IMR-90 (cell line): ENCODE measurements at regions not wholly inside any gene's neighbourhood (a gene's known extent, or its start where the extent isn't known, plus 50 kb on each side); places are given as distances from the start of the nearest gene placed in this dataset.

Experiments
- ATAC-seq: fragments of 200-7000 bp; cut with Tn5 transposase; 2 replicates; pipeline ENCODE4 v1.9.1; 2020; ENCODE audit warnings: low read depth, mild to moderate bottlenecking, moderate library complexity
- BruUV-seq: library from RNA; stranded (reverse); fragments of 400-500 nt; replicated peaks from 2 replicates; lab custom pipeline; 2021; lab: Mats Ljungman, UMichigan
- CTCF ChIA-PET: fragments of 300-600 bp; formaldehyde crosslinking; extraction: SDS; loops from one replicate; lab custom pipeline; 2021; ENCODE audit warnings: antibody characterized with exemption; lab: Yijun Ruan, JAX
- POLR2A ChIA-PET: fragments of 300-600 bp; sonication (Branson Sonifier 250); formaldehyde crosslinking; loops from one replicate; lab custom pipeline; 2022; ENCODE audit warnings: antibody characterized with exemption; ENCODE audit not compliant: unreplicated experiment; lab: Charles Lee
- DNase-seq: peaks from one replicate; pipeline ENCODE4 v3.0.0; 2013
- H2AFZ ChIP-seq: replicated peaks from 2 replicates; pipeline ENCODE3; 2013; ENCODE audit warnings: low read length, mild to moderate bottlenecking; ENCODE audit not compliant: poor library complexity
- H2AK5ac ChIP-seq: 2 replicates; pipeline ENCODE4 v1.6.1; 2013; ENCODE audit warnings: low read depth, low read length, inconsistent platforms
- H2AK9ac ChIP-seq: replicated peaks from 2 replicates; pipeline ENCODE3; 2013; ENCODE audit warnings: mild to moderate bottlenecking, low read depth, low read length, moderate library complexity; ENCODE audit not compliant: poor library complexity
- H2BK120ac ChIP-seq: 2 replicates; pipeline ENCODE4 v1.6.1; 2013; ENCODE audit warnings: low read depth, low read length, inconsistent platforms
- H2BK15ac ChIP-seq: 3 replicates; pipeline ENCODE4 v1.6.1; 2013; ENCODE audit warnings: low read depth, low read length, inconsistent platforms
- H2BK20ac ChIP-seq: 2 replicates; pipeline ENCODE4 v1.6.1; 2013; ENCODE audit warnings: low read depth, mild to moderate bottlenecking, inconsistent platforms, low read length, moderate library complexity
- H2BK5ac ChIP-seq: 2 replicates; pipeline ENCODE4 v1.6.1; 2013; ENCODE audit warnings: mild to moderate bottlenecking, low read depth, low read length, inconsistent platforms; ENCODE audit not compliant: poor library complexity, severe bottlenecking
- H3K14ac ChIP-seq: replicated peaks from 2 replicates; pipeline ENCODE4 v1.6.1; 2013; ENCODE audit warnings: low read depth, low read length, inconsistent platforms
- H3K18ac ChIP-seq: 2 replicates; pipeline ENCODE4 v1.6.1; 2013; ENCODE audit warnings: low read depth, low read length, control low read depth
- H3K23ac ChIP-seq: 2 replicates; pipeline ENCODE4 v1.6.1; 2013; ENCODE audit warnings: low read depth, low read length, inconsistent platforms
- H3K27ac ChIP-seq: 2 replicates; pipeline ENCODE4 v1.5.1; 2013; ENCODE audit warnings: mild to moderate bottlenecking, control low read depth, low read length; ENCODE audit not compliant: insufficient read depth
- H3K27me3 ChIP-seq: 2 replicates; pipeline ENCODE4 v1.6.1; 2013; ENCODE audit warnings: low read length; ENCODE audit not compliant: control insufficient read depth, insufficient read depth
- H3K36me3 ChIP-seq: 2 replicates; pipeline ENCODE4 v1.6.1; 2013; ENCODE audit warnings: low read length, mixed read lengths; ENCODE audit not compliant: control insufficient read depth, insufficient read depth
- H3K4ac ChIP-seq: 2 replicates; pipeline ENCODE4 v1.6.1; 2013; ENCODE audit warnings: low read depth, low read length, inconsistent platforms
- H3K4me1 ChIP-seq: 2 replicates; pipeline ENCODE4 v1.6.1; 2013; ENCODE audit warnings: low read length, mixed read lengths; ENCODE audit not compliant: control insufficient read depth, insufficient read depth
- H3K4me2 ChIP-seq: 2 replicates; pipeline ENCODE4 v1.6.1; 2013; ENCODE audit warnings: low read depth, mild to moderate bottlenecking, control low read depth, low read length, moderate library complexity
- H3K4me3 ChIP-seq: 2 replicates; pipeline ENCODE4 v1.5.1; 2013; ENCODE audit warnings: low read depth, mild to moderate bottlenecking, control low read depth, low read length, moderate library complexity; ENCODE audit not compliant: insufficient read depth
- H3K56ac ChIP-seq: 2 replicates; pipeline ENCODE4 v1.6.1; 2013; ENCODE audit warnings: low read length, inconsistent platforms; ENCODE audit not compliant: insufficient read depth; ENCODE audit errors: extremely low read depth
- H3K79me1 ChIP-seq, 2 experiments: 2 replicates each; pipeline ENCODE4 v1.6.1; 2013; ENCODE audit warnings: low read length in 2 of 2, inconsistent platforms in 1 of 2, low read depth in 1 of 2
- H3K9ac ChIP-seq: 2 replicates; pipeline ENCODE4 v1.6.1; 2013; ENCODE audit warnings: low read depth, low read length, control low read depth
- H3K9me1 ChIP-seq: 2 replicates; pipeline ENCODE4 v1.6.1; 2013; ENCODE audit warnings: low read length, inconsistent platforms; ENCODE audit not compliant: insufficient read depth
- H3K9me3 ChIP-seq: 2 replicates; pipeline ENCODE4 v1.6.1; 2013; ENCODE audit warnings: low read length; ENCODE audit not compliant: control insufficient read depth, insufficient read depth
- H4K20me1 ChIP-seq: 2 replicates; pipeline ENCODE4 v1.6.1; 2013; ENCODE audit warnings: low read length, inconsistent platforms; ENCODE audit not compliant: insufficient read depth
- H4K5ac ChIP-seq: 2 replicates; pipeline ENCODE4 v1.6.1; 2013; ENCODE audit warnings: mild to moderate bottlenecking, low read depth, low read length, control low read depth
- H4K8ac ChIP-seq, 2 experiments: 2 replicates each; pipeline ENCODE4 v1.6.1; 2013; ENCODE audit warnings: low read depth in 2 of 2, low read length in 2 of 2, control low read depth in 1 of 2, inconsistent platforms in 1 of 2
- H4K91ac ChIP-seq: 2 replicates; pipeline ENCODE4 v1.6.1; 2013; ENCODE audit warnings: low read depth, low read length, inconsistent platforms; ENCODE audit not compliant: insufficient read depth
- BHLHE40 ChIP-seq: fragments of 150-350 bp; IDR thresholded peaks from 2 replicates; pipeline ENCODE4 v1.6.1; 2016; ENCODE audit warnings: mild to moderate bottlenecking, low read depth, low read length
- CEBPB ChIP-seq: IDR thresholded peaks from 2 replicates; pipeline ENCODE4 v1.6.1; 2012; ENCODE audit warnings: low read depth, low read length, improper control_type of control experiment
- CHD1 ChIP-seq: IDR thresholded peaks from 2 replicates; pipeline ENCODE4 v1.6.1; 2012; ENCODE audit warnings: low read depth, low read length, improper control_type of control experiment
- FOS ChIP-seq: fragments of 150-350 bp; IDR thresholded peaks from 2 replicates; pipeline ENCODE4 v1.6.1; 2016; ENCODE audit warnings: low read depth, low read length
- MAFK ChIP-seq: IDR thresholded peaks from 2 replicates; pipeline ENCODE4 v1.6.1; 2012; ENCODE audit warnings: low read depth, low read length, improper control_type of control experiment
- MAZ ChIP-seq: IDR thresholded peaks from 2 replicates; pipeline ENCODE4 v1.6.1; 2012; ENCODE audit warnings: low read depth, mild to moderate bottlenecking, low read length, improper control_type of control experiment, moderate library complexity, borderline replicate concordance
- MXI1 ChIP-seq: IDR thresholded peaks from 2 replicates; pipeline ENCODE4 v1.6.1; 2012; ENCODE audit warnings: low read depth, mild to moderate bottlenecking, low read length, moderate library complexity, borderline replicate concordance
- NFE2L2 ChIP-seq: fragments of 150-350 bp; IDR thresholded peaks from 2 replicates; pipeline ENCODE4 v1.6.1; 2016; ENCODE audit warnings: low read depth, mild to moderate bottlenecking, low read length
- POLR2A ChIP-seq: IDR thresholded peaks from 2 replicates; pipeline ENCODE4 v1.6.1; 2012; ENCODE audit warnings: mild to moderate bottlenecking, low read depth, low read length
- RCOR1 ChIP-seq: IDR thresholded peaks from 2 replicates; pipeline ENCODE4 v1.6.1; 2012; ENCODE audit warnings: mild to moderate bottlenecking, low read length, improper control_type of control experiment; ENCODE audit not compliant: insufficient replicate concordance
- RFX5 ChIP-seq: IDR thresholded peaks from 2 replicates; pipeline ENCODE4 v1.8.0; 2012; ENCODE audit warnings: low read depth, mild to moderate bottlenecking, low read length, moderate library complexity
- SMC3 ChIP-seq: fragments of 150-350 bp; IDR thresholded peaks from 2 replicates; pipeline ENCODE4 v1.6.1; 2016; ENCODE audit warnings: low read depth, mild to moderate bottlenecking, antibody characterized with exemption, low read length, moderate library complexity
- WGBS, 2 experiments: methylation state at CpG; one replicate each; pipeline versions ENCODE4 v1.1.5 to v1.1.7; 2013; ENCODE audit warnings: missing lambda C conversion rate in 2 of 2; ENCODE audit not compliant: insufficient read length in 1 of 2; ENCODE audit errors: extremely low coverage in 2 of 2; 5-methylcytosine and 5-hydroxymethylcytosine counted together
- dilution Hi-C: fragments of 300-500 bp; cut with HindIII; formaldehyde crosslinking; loops from one replicate; pipeline ENCODE4 v1.14.3; 2018; ENCODE audit warnings: low sequenced_read_pairs; ENCODE audit not compliant: unreplicated experiment
- in situ Hi-C: fragments of 300-500 bp; cut with MboI; formaldehyde crosslinking; loops from 3 replicates; pipeline ENCODE4 v1.14.3; 2019; ENCODE audit warnings: low sequenced_read_pairs, inconsistent platforms, mixed read lengths
- intact Hi-C: fragments of 100-400 bp; cut with micrococcal nuclease; formaldehyde crosslinking; loops from 2 replicates; pipeline ENCODE4 v1.10.0; 2022
- TF ChIP-seq, protein P1 (sequence below): fragments of 150-350 bp; IDR thresholded peaks from 2 replicates; pipeline ENCODE4 v1.6.1; 2017; ENCODE audit warnings: mild to moderate bottlenecking, antibody characterized with exemption, low read length, low read depth
- TF ChIP-seq, protein P2 (sequence below): conservative IDR thresholded peaks from 2 replicates; pipeline ENCODE4 v1.5.1; 2012; ENCODE audit warnings: mild to moderate bottlenecking, low read depth, low read length, improper control_type of control experiment
- TF ChIP-seq, protein P3 (sequence below): fragments of 150-350 bp; IDR thresholded peaks from 2 replicates; pipeline ENCODE4 v1.6.1; 2016; ENCODE audit warnings: low read depth, mild to moderate bottlenecking, low read length, moderate library complexity, borderline replicate concordance

DNA sequence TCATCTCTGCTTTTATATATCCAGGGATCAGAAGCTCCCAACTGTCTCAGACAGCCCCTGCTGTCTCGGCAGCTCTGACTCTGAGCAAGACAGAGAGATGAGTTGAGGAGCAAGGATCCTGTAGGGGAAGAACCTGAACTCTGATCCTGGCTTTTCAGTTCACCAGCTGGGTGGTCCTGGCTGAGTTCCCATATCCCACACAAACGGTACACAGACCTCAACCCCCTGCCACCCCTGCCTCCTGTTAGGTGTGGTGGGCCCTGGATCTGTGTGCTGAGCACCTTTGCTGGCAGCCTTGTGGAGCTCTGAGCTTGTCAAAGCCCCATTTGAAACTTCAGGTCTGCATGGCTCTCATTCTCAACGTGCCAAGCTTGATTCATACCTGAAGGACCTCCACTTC, 54.3 kb upstream of the GPR26 start:
- H3K14ac ChIP-seq, result no peak overlapping the region
- H3K79me1 ChIP-seq, result no peaks in the 10 kb centered on the region
- H2AK5ac ChIP-seq, result no peak overlapping the region
- no peaks in the 10 kb centered on the region for H3K4me1 ChIP-seq
- H2AFZ ChIP-seq, result no peak overlapping the region
- no peak for TF ChIP-seq FOS
- TF ChIP-seq NFE2L2, result no peak
- TF ChIP-seq, protein P1, sequence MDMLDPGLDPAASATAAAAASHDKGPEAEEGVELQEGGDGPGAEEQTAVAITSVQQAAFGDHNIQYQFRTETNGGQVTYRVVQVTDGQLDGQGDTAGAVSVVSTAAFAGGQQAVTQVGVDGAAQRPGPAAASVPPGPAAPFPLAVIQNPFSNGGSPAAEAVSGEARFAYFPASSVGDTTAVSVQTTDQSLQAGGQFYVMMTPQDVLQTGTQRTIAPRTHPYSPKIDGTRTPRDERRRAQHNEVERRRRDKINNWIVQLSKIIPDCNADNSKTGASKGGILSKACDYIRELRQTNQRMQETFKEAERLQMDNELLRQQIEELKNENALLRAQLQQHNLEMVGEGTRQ, result no peak
- no peak for TF ChIP-seq RCOR1
- TF ChIP-seq BHLHE40, result no peak
- no peak for TF ChIP-seq MAZ
- no peak for TF ChIP-seq MAFK
- TF ChIP-seq CHD1, result no peak
- no peak for TF ChIP-seq POLR2A
- TF ChIP-seq, protein P2, sequence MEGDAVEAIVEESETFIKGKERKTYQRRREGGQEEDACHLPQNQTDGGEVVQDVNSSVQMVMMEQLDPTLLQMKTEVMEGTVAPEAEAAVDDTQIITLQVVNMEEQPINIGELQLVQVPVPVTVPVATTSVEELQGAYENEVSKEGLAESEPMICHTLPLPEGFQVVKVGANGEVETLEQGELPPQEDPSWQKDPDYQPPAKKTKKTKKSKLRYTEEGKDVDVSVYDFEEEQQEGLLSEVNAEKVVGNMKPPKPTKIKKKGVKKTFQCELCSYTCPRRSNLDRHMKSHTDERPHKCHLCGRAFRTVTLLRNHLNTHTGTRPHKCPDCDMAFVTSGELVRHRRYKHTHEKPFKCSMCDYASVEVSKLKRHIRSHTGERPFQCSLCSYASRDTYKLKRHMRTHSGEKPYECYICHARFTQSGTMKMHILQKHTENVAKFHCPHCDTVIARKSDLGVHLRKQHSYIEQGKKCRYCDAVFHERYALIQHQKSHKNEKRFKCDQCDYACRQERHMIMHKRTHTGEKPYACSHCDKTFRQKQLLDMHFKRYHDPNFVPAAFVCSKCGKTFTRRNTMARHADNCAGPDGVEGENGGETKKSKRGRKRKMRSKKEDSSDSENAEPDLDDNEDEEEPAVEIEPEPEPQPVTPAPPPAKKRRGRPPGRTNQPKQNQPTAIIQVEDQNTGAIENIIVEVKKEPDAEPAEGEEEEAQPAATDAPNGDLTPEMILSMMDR, result no peak
- TF ChIP-seq, protein P3, sequence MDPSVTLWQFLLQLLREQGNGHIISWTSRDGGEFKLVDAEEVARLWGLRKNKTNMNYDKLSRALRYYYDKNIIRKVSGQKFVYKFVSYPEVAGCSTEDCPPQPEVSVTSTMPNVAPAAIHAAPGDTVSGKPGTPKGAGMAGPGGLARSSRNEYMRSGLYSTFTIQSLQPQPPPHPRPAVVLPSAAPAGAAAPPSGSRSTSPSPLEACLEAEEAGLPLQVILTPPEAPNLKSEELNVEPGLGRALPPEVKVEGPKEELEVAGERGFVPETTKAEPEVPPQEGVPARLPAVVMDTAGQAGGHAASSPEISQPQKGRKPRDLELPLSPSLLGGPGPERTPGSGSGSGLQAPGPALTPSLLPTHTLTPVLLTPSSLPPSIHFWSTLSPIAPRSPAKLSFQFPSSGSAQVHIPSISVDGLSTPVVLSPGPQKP, result no peak
- no peak for TF ChIP-seq CEBPB
- no peak for TF ChIP-seq RFX5
- TF ChIP-seq MXI1, result no peak
- TF ChIP-seq SMC3, result no peak
- intact Hi-C loops, result no loop called here
- no peak overlapping the region for H3K4ac ChIP-seq
- H3K27me3 ChIP-seq, result no peaks in the 10 kb centered on the region
- no peak overlapping the region for H2BK15ac ChIP-seq
- H4K8ac ChIP-seq, result no peak overlapping the region
- no peaks in the 10 kb centered on the region for H4K20me1 ChIP-seq
- no peak overlapping the region for H3K23ac ChIP-seq
- no peak overlapping the region for H4K5ac ChIP-seq
- DNase-seq (no peak), ATAC-seq (no peak)
- no peak overlapping the region for H2BK20ac ChIP-seq
- POLR2A ChIA-PET, result no interaction called here
- WGBS, 2 experiments, result no CpG with 5 or more reads among the region's 3 CpGs
- no peaks in the 10 kb centered on the region for H3K36me3 ChIP-seq
- H3K9me1 ChIP-seq, result no peaks in the 10 kb centered on the region
- no peak overlapping the region for H2BK120ac ChIP-seq
- no peak overlapping the region for H3K56ac ChIP-seq
- no peak overlapping the region for H2BK5ac ChIP-seq
- no peak overlapping the region for H3K4me3 ChIP-seq
- no peak overlapping the region for H3K27ac ChIP-seq
- H3K9me3 ChIP-seq, result peaks cover 26% of the 10 kb centered on the region
- no peak overlapping the region for H3K4me2 ChIP-seq
- no peak overlapping the region for H2AK9ac ChIP-seq
- CTCF ChIA-PET, result no interaction called here
- in situ Hi-C loops, result no loop called here
- no peak overlapping the region for H4K91ac ChIP-seq
- no peak overlapping the region for H3K18ac ChIP-seq
- no peak overlapping the region for H3K9ac ChIP-seq
- no TSS peak for BruUV-seq
- dilution Hi-C loops, result no loop called here
